HEK293T (cell line): ENCODE measurements at regions not wholly inside any gene's neighbourhood (a gene's known extent, or its start where the extent isn't known, plus 50 kb on each side); places are given as distances from the start of the nearest gene placed in this dataset.

Experiments
- CTCF ChIA-PET: fragments of 350-600 bp; formaldehyde crosslinking; extraction: SDS; loops from one replicate; lab custom pipeline; 2021; ENCODE audit warnings: antibody characterized with exemption, inconsistent platforms; lab: Yijun Ruan, JAX
- POLR2A ChIA-PET: fragments of 350-600 bp; formaldehyde crosslinking; extraction: SDS; loops from one replicate; lab custom pipeline; 2020; ENCODE audit warnings: antibody characterized with exemption, inconsistent platforms; lab: Yijun Ruan, JAX
- DNase-seq: peaks from one replicate; pipeline ENCODE4 v3.0.0; 2012; ENCODE audit warnings: mixed read lengths; ENCODE audit errors: extremely low spot score
- ARNT ChIP-seq: fragments of 450-650 bp; IDR thresholded peaks from 2 replicates; pipeline ENCODE4 v1.6.1; 2017; ENCODE audit warnings: mild to moderate bottlenecking
- BHLHE40 ChIP-seq: fragments of 450-650 bp; IDR thresholded peaks from 2 replicates; pipeline ENCODE4 v1.6.1; 2016; ENCODE audit warnings: mild to moderate bottlenecking, moderate library complexity, borderline replicate concordance
- CTBP1 ChIP-seq: fragments of 450-650 bp; IDR thresholded peaks from 2 replicates; pipeline ENCODE4 v1.6.1; 2016; ENCODE audit warnings: borderline replicate concordance
- ELF4 ChIP-seq: fragments of 450-650 bp; IDR thresholded peaks from 2 replicates; pipeline ENCODE4 v1.6.1; 2017; ENCODE audit warnings: antibody characterized with exemption
- FOXA1 ChIP-seq: fragments of 450-650 bp; IDR thresholded peaks from 2 replicates; pipeline ENCODE4 v1.6.1; 2016; ENCODE audit warnings: mild to moderate bottlenecking
- FOXK2 ChIP-seq: fragments of 450-650 bp; IDR thresholded peaks from 2 replicates; pipeline ENCODE4 v1.6.1; 2016; ENCODE audit warnings: mild to moderate bottlenecking
- FOXM1 ChIP-seq: fragments of 450-650 bp; IDR thresholded peaks from 2 replicates; pipeline ENCODE4 v1.6.1; 2017; ENCODE audit warnings: mild to moderate bottlenecking, borderline replicate concordance
- HDGF ChIP-seq: fragments of 450-650 bp; IDR thresholded peaks from 2 replicates; pipeline ENCODE4 v1.6.1; 2017; ENCODE audit warnings: antibody characterized with exemption, borderline replicate concordance
- L3MBTL2 ChIP-seq: fragments of 450-650 bp; conservative IDR thresholded peaks from 2 replicates; pipeline ENCODE4 v1.6.1; 2016; ENCODE audit warnings: mild to moderate bottlenecking
- LEF1 ChIP-seq: fragments of 450-650 bp; IDR thresholded peaks from 2 replicates; pipeline ENCODE4 v1.6.1; 2017; ENCODE audit warnings: mild to moderate bottlenecking, borderline replicate concordance
- NFRKB ChIP-seq: fragments of 450-650 bp; IDR thresholded peaks from 2 replicates; pipeline ENCODE4 v1.6.1; 2016; ENCODE audit warnings: mild to moderate bottlenecking, moderate library complexity
- SP1 ChIP-seq: fragments of 450-650 bp; IDR thresholded peaks from 2 replicates; pipeline ENCODE4 v1.6.1; 2017
- SUZ12 ChIP-seq: fragments of 450-650 bp; IDR thresholded peaks from 2 replicates; pipeline ENCODE4 v1.6.1; 2016; ENCODE audit warnings: mild to moderate bottlenecking
- TARDBP ChIP-seq: fragments of 450-650 bp; IDR thresholded peaks from 2 replicates; pipeline ENCODE4 v1.6.1; 2016
- ZNF384 ChIP-seq: fragments of 450-650 bp; IDR thresholded peaks from 2 replicates; pipeline ENCODE4 v1.6.1; 2016
- TF ChIP-seq, protein P1 (sequence below): fragments of 450-650 bp; IDR thresholded peaks from 2 replicates; pipeline ENCODE4 v1.6.1; 2016

- DNase-seq = peak; percentile 6
- TF ChIP-seq BHLHE40 (no peak), ZNF384 (no peak), L3MBTL2 (no peak), LEF1 (no peak), ARNT (no peak), CTBP1 (no peak), SP1 (no peak), FOXA1 (no peak)
- TF ChIP-seq, protein P1, sequence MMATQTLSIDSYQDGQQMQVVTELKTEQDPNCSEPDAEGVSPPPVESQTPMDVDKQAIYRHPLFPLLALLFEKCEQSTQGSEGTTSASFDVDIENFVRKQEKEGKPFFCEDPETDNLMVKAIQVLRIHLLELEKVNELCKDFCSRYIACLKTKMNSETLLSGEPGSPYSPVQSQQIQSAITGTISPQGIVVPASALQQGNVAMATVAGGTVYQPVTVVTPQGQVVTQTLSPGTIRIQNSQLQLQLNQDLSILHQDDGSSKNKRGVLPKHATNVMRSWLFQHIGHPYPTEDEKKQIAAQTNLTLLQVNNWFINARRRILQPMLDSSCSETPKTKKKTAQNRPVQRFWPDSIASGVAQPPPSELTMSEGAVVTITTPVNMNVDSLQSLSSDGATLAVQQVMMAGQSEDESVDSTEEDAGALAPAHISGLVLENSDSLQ = no peak
- POLR2A ChIA-PET = no interaction called here
- CTCF ChIA-PET = no interaction called here
These were observed 94.2 kb upstream of the RAB27B start for GRCh38 chr18:54734059-54734458.

DNA sequence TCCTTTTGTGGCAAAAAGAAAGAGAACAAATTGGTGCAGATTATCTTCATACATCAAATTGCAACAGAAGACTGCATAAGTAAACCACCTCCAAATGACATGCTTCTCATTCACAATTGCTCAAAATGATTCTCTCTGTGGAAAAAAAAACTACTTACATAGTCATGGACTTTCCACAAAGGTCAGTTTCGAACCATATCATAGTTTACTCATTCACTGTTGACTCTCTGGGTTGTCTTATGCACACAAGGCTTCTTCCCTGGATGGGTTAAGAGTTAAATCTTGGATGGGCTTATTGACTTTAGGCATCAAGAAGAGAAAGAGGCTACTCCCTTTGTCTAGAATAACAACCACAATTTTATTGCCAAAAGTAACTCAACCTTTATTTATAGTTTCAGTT lies 91.3 kb upstream of the RAB27B start:
- ChIA-PET POLR2A (no interaction called here), CTCF (no interaction called here)
- no peak for TF ChIP-seq ZNF384
- no peak for TF ChIP-seq LEF1
- TF ChIP-seq ELF4 = no peak
- no peak for TF ChIP-seq ARNT
- no peak for TF ChIP-seq L3MBTL2
- no peak for TF ChIP-seq FOXM1
- TF ChIP-seq FOXA1 = no peak
- TF ChIP-seq SUZ12 = no peak
- no peak for TF ChIP-seq SP1
- no peak for DNase-seq

- POLR2A ChIA-PET = no interaction called here
- DNase-seq = no peak
- CTCF ChIA-PET = no interaction called here
These were observed 90.3 kb upstream of the RAB27B start for GRCh38 chr18:54737986-54738385.

GRCh38 chr18:54739476-54739875 lies 88.8 kb upstream of the RAB27B start:
- no peak for TF ChIP-seq SP1
- ChIA-PET CTCF (no interaction called here), POLR2A (no interaction called here)
- DNase-seq = no peak

More at GRCh38 chr18:54737986-54738385, 90.3 kb upstream of the RAB27B start:
- TF ChIP-seq SP1 = no peak
- TF ChIP-seq BHLHE40 = no peak
- TF ChIP-seq, protein P1 = no peak
- no peak for TF ChIP-seq LEF1
- TF ChIP-seq FOXK2 = no peak
- TF ChIP-seq TARDBP = no peak
- no peak for TF ChIP-seq L3MBTL2
- no peak for TF ChIP-seq ARNT
- TF ChIP-seq CTBP1 = no peak
- no peak for TF ChIP-seq NFRKB
- no peak for TF ChIP-seq HDGF
- no peak for TF ChIP-seq FOXM1
- TF ChIP-seq FOXA1 = no peak
- no peak for TF ChIP-seq ZNF384

GRCh38 chr18:54740136-54740846 lies 88.0 kb upstream of the RAB27B start:
- TF ChIP-seq TARDBP (no peak), FOXK2 (no peak), NFRKB (no peak)
- TF ChIP-seq, protein P1 = no peak
- CTCF ChIA-PET = no interaction called here
- POLR2A ChIA-PET = no interaction called here
- no peak for DNase-seq

GRCh38 chr18:54742120-54742519 lies 86.2 kb upstream of the RAB27B start:
- DNase-seq = no peak
- ChIA-PET CTCF (no interaction called here), POLR2A (no interaction called here)
- no peak for TF ChIP-seq LEF1
- TF ChIP-seq HDGF = no peak
- no peak for TF ChIP-seq NFRKB
- no peak for TF ChIP-seq SUZ12
- no peak for TF ChIP-seq ELF4
- no peak for TF ChIP-seq L3MBTL2
- TF ChIP-seq FOXA1 = no peak
- TF ChIP-seq SP1 = no peak
- TF ChIP-seq CTBP1 = no peak
- no peak for TF ChIP-seq FOXM1
- TF ChIP-seq FOXK2 = no peak
- TF ChIP-seq ARNT = no peak
- TF ChIP-seq ZNF384 = no peak
- TF ChIP-seq TARDBP = no peak
- no peak for TF ChIP-seq BHLHE40
- TF ChIP-seq, protein P1 = no peak
